ENCODE measurements at regions not wholly inside any gene's neighbourhood (a gene's known extent, or its start where the extent isn't known, plus 50 kb on each side); places are given as distances from the start of the nearest gene placed in this dataset.

DNA sequence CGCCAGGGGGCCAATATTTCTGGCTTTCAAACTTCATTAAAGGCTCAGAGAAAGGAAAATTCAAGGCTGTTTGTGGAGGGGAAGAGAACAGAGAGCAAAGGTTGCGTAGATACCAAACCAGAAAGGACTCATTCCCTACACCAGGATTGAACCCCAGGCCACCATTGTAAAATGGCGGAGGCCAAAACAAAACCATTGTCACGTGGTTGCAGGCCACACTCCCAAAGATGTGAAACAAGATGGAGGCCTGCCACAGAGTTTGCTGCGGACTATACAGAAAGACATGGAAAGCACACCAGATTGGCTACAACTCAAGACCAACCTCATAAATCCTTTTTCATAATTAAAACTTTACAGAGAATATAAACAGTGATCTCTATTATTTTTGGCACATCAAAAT lies 116.5 kb downstream of the KCNK1 start:
- H3K36me3 ChIP-seq, result no peaks in the 10 kb centered on the region
- intact Hi-C loops (cut with DNase I), result no loop called here
- H3K9me3 ChIP-seq, result no peaks in the 10 kb centered on the region
- no peak overlapping the region for H3K4me3 ChIP-seq
- no peak for TF ChIP-seq POLR2A (IDR thresholded peaks at IDR 0.05)
- TF ChIP-seq, protein P1, sequence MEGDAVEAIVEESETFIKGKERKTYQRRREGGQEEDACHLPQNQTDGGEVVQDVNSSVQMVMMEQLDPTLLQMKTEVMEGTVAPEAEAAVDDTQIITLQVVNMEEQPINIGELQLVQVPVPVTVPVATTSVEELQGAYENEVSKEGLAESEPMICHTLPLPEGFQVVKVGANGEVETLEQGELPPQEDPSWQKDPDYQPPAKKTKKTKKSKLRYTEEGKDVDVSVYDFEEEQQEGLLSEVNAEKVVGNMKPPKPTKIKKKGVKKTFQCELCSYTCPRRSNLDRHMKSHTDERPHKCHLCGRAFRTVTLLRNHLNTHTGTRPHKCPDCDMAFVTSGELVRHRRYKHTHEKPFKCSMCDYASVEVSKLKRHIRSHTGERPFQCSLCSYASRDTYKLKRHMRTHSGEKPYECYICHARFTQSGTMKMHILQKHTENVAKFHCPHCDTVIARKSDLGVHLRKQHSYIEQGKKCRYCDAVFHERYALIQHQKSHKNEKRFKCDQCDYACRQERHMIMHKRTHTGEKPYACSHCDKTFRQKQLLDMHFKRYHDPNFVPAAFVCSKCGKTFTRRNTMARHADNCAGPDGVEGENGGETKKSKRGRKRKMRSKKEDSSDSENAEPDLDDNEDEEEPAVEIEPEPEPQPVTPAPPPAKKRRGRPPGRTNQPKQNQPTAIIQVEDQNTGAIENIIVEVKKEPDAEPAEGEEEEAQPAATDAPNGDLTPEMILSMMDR (IDR thresholded peaks at IDR 0.05), result no peak
- ATAC-seq, result no peak
- whole genome bisulfite sequencing (ENCODE audit: insufficient coverage, low coverage, low lambda C conversion rate, missing lambda C conversion rate), result 80% methylated on average over 5 of the region's 5 CpGs
- H3K27me3 ChIP-seq, result no peaks in the 10 kb centered on the region
- no peak for DNase-seq
- no peak overlapping the region for H3K27ac ChIP-seq
- no peaks in the 10 kb centered on the region for H3K4me1 ChIP-seq

DNA sequence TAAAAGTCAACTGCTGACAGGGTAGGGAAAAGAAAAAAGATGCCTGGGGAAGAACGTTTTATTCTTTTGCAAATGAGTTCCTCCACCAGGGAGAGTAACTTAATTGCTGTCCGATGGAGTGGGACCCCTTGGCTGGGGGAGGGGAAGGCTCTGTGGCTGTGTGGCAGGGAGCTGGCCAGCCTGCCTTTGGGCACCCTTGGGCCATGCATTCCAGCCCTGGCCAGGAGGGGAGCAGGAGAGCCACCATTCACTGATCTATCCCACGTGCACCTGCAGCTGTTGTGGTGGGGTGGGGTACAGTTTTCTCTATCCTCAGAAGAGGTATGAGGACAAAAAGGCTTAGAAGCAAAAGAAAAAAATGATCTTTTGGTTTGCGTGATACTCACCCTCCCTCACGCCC lies 116.9 kb downstream of the KCNK1 start:
- Histone ChIP-seq H3K27me3 (no peaks in the 10 kb centered on the region), H3K9me3 (no peaks in the 10 kb centered on the region), H3K36me3 (no peaks in the 10 kb centered on the region), H3K27ac (no peak overlapping the region), H3K4me1 (no peaks in the 10 kb centered on the region), H3K4me3 (no peak overlapping the region)
- no peak for ATAC-seq
- no peak for TF ChIP-seq POLR2A (IDR thresholded peaks at IDR 0.05)
- TF ChIP-seq, protein P1 (IDR thresholded peaks at IDR 0.05), result no peak
- DNase-seq, result no peak
- WGBS (ENCODE audit: insufficient coverage, low coverage, low lambda C conversion rate, missing lambda C conversion rate), result 69% methylated on average over 4 of the region's 5 CpGs
- intact Hi-C loops (cut with DNase I), result no loop called here

DNA sequence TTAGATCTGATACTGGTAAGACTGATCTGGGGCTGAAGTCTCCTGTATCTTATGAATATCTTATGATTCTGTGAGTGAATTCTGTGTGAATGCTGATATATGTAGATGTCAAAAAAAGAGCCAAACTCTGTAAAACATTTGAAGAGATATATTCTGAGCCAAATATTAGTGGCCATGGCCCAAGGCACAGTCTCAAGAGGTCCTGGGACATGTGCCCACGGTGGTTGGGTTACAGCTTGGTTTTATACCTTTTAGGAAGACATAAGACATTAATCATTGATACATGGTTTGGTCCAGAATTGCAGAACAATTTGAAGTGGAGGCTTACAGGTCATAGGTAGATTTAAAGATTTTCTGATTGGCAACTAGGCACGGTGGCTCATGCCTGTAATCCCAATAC lies 118.3 kb downstream of the KCNK1 start:
- H3K9me3 ChIP-seq, result no peaks in the 10 kb centered on the region
- no peak for TF ChIP-seq POLR2A (IDR thresholded peaks at IDR 0.05)
- TF ChIP-seq, protein P1 (IDR thresholded peaks at IDR 0.05), result no peak
- no peaks in the 10 kb centered on the region for H3K27me3 ChIP-seq
- H3K4me1 ChIP-seq, result no peaks in the 10 kb centered on the region
- ATAC-seq, result no peak
- 78% methylated on average over 2 of the region's 2 CpGs for WGBS (ENCODE audit: insufficient coverage, low coverage, low lambda C conversion rate, missing lambda C conversion rate)
- no peak for DNase-seq
- H3K27ac ChIP-seq, result no peak overlapping the region
- H3K36me3 ChIP-seq, result no peaks in the 10 kb centered on the region
- intact Hi-C loops (cut with DNase I), result no loop called here
- no peak overlapping the region for H3K4me3 ChIP-seq

DNA sequence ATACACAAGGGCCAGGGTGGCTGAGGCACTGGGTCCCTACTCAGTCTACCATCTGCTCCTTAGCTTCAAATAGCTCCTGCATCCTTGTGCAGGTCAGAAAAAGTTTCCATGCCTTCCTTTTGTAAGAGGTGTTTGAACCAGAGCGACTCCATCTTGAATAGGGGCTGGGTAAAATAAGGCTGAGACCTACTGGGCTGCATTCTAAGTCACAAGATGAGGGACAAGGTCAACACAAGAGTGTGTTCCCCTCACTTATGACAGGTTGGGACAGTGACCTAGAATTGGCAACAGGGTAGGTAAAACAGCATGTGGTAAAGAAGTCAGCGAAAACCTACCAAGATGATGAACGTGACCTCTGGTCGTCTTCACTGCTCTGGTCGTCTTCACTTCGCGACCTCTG lies 120.5 kb downstream of the KCNK1 start:
- 68% methylated on average over 6 of the region's 7 CpGs for WGBS (ENCODE audit: insufficient coverage, low coverage, low lambda C conversion rate, missing lambda C conversion rate)
- Histone ChIP-seq H3K4me1 (no peaks in the 10 kb centered on the region), H3K4me3 (no peak overlapping the region), H3K27me3 (no peaks in the 10 kb centered on the region), H3K36me3 (no peaks in the 10 kb centered on the region), H3K9me3 (no peaks in the 10 kb centered on the region), H3K27ac (no peak overlapping the region)
- intact Hi-C loops (cut with DNase I), result no loop called here
- TF ChIP-seq, protein P1 (IDR thresholded peaks at IDR 0.05), result no peak
- no peak for TF ChIP-seq POLR2A (IDR thresholded peaks at IDR 0.05)
- no peak for DNase-seq
- ATAC-seq, result no peak

DNA sequence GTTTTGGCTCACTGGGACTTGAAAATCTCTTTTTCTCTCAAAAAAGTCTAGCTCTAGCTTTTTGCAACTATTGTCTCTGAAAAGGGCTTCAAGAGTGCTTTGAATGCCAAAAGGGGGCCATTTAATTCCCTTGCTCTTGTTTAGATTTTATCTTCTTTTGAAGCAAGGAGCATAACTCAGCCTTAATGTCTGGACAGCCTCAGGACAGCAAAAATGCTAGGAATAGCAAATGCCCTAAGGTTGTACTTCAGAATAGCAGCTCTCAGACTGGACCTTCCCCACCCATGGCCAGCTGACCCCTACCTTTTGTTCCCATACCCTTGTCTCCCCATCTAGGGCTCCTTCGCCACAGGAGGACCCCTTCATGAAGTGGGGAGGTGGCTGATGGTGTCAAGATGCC lies 121.4 kb downstream of the KCNK1 start:
- intact Hi-C loops (cut with DNase I), result no loop called here
- DNase-seq (no peak), ATAC-seq (no peak)
- 71% methylated on average over 1 of the region's 1 CpG for WGBS (ENCODE audit: insufficient coverage, low coverage, low lambda C conversion rate, missing lambda C conversion rate)
- Histone ChIP-seq H3K27ac (no peak overlapping the region), H3K36me3 (no peaks in the 10 kb centered on the region), H3K4me3 (no peak overlapping the region), H3K4me1 (no peaks in the 10 kb centered on the region), H3K27me3 (no peaks in the 10 kb centered on the region), H3K9me3 (no peaks in the 10 kb centered on the region)
- TF ChIP-seq, protein P1 (IDR thresholded peaks at IDR 0.05), result no peak
- TF ChIP-seq POLR2A (IDR thresholded peaks at IDR 0.05), result no peak
